ENCODE measurements at regions not wholly inside any gene's neighbourhood (a gene's known extent, or its start where the extent isn't known, plus 50 kb on each side); places are given as distances from the start of the nearest gene placed in this dataset.
A peak's percentile ranks its signal among the peaks of the same experiment; 100 is the strongest.

- no peak for DNase-seq (ENCODE audit: low read depth, low spot score)
These were observed 1253.9 kb downstream of the SLC16A7 start for GRCh38 chr12:60849723-60850122.

- no peak for DNase-seq (ENCODE audit: low read depth, low spot score)
These were observed 1257.6 kb downstream of the SLC16A7 start for GRCh38 chr12:60853407-60853806.

GRCh38 chr12:60863421-60863820 is 1267.6 kb downstream of the SLC16A7 start:
- DNase-seq (ENCODE audit: low read depth, low spot score), result no peak

GRCh38 chr12:60872219-60872618 is 1276.4 kb downstream of the SLC16A7 start:
- no peak for DNase-seq (ENCODE audit: low read depth, low spot score)

- no peak for DNase-seq (ENCODE audit: low read depth, low spot score)
These were observed 1277.3 kb downstream of the SLC16A7 start for GRCh38 chr12:60872850-60873713.

- DNase-seq (ENCODE audit: low read depth, low spot score), result no peak
These were observed 1278.3 kb downstream of the SLC16A7 start for GRCh38 chr12:60874091-60874490.

- DNase-seq (ENCODE audit: low read depth, low spot score), result no peak
These were observed 1325.1 kb downstream of the SLC16A7 start for GRCh38 chr12:60920841-60921495.

- no peak for DNase-seq (ENCODE audit: low read depth, low spot score)
These were observed 1325.7 kb downstream of the SLC16A7 start for GRCh38 chr12:60921541-60921940.

GRCh38 chr12:60926256-60926655 is 1330.4 kb downstream of the SLC16A7 start:
- DNase-seq (ENCODE audit: low read depth, low spot score), result no peak

GRCh38 chr12:60930151-60930550 is 1330.1 kb upstream of the USP15 start:
- DNase-seq (ENCODE audit: low read depth, low spot score), result no peak

GRCh38 chr12:60935981-60936761 is 1324.0 kb upstream of the USP15 start:
- DNase-seq (ENCODE audit: low read depth, low spot score), result peak; percentile 5

- DNase-seq (ENCODE audit: low read depth, low spot score), result no peak
These were observed 1312.7 kb upstream of the USP15 start for GRCh38 chr12:60947533-60947932.

- DNase-seq (ENCODE audit: low read depth, low spot score), result no peak
These were observed 1293.1 kb upstream of the USP15 start for GRCh38 chr12:60967128-60967527.

GRCh38 chr12:60977966-60978365 is 1282.2 kb upstream of the USP15 start:
- peak; percentile 16 for DNase-seq (ENCODE audit: low read depth, low spot score)

GRCh38 chr12:60980558-60980957 is 1279.6 kb upstream of the USP15 start:
- DNase-seq (ENCODE audit: low read depth, low spot score), result no peak

GRCh38 chr12:60981473-60981872 is 1278.7 kb upstream of the USP15 start:
- no peak for DNase-seq (ENCODE audit: low read depth, low spot score)

- DNase-seq (ENCODE audit: low read depth, low spot score), result no peak
These were observed 1268.1 kb upstream of the USP15 start for GRCh38 chr12:60992087-60992486.

GRCh38 chr12:60995256-60995825 is 1264.9 kb upstream of the USP15 start:
- no peak for DNase-seq (ENCODE audit: low read depth, low spot score)

- no peak for DNase-seq (ENCODE audit: low read depth, low spot score)
These were observed 1262.3 kb upstream of the USP15 start for GRCh38 chr12:60997869-60998378.

GRCh38 chr12:61009192-61009591 is 1251.0 kb upstream of the USP15 start:
- no peak for DNase-seq (ENCODE audit: low read depth, low spot score)

GRCh38 chr12:61011767-61012423 is 1248.3 kb upstream of the USP15 start:
- no peak for DNase-seq (ENCODE audit: low read depth, low spot score)
